Ovary (tissue), 3 donors: ENCODE measurements at regions not wholly inside any gene's neighbourhood (a gene's known extent, or its start where the extent isn't known, plus 50 kb on each side); places are given as distances from the start of the nearest gene placed in this dataset.

ENCODE experiments used
- CTCF ChIP-seq, 3 donors: fragments of 450-650 bp in 2 of 3; fragments of 200-600 bp in 1 of 3; IDR thresholded peaks; one replicate each; pipeline versions ENCODE4 v1.5.1 to v1.8.0; 2016 to 2022; ENCODE audit warnings: antibody characterized with exemption in 3 of 3, mild to moderate bottlenecking in 1 of 3
- EP300 ChIP-seq: sonication (generic); formaldehyde crosslinking; IDR thresholded peaks from one replicate; pipeline ENCODE4 v1.6.1; 2017; ENCODE audit warnings: antibody characterized with exemption
- POLR2A ChIP-seq: fragments of 450-650 bp; IDR thresholded peaks from one replicate; pipeline ENCODE4 v1.6.1; 2017; ENCODE audit warnings: antibody characterized with exemption, mild to moderate bottlenecking, moderate library complexity
- donor health status: DM: no; HTN: no; CAD: no.

GRCh38 chr21:32917362-32918135 lies 108.2 kb upstream of the OLIG2 start:
- no peak for TF ChIP-seq CTCF (IDR thresholded peaks at IDR 0.05)
- TF ChIP-seq POLR2A = no peak
- no peak for TF ChIP-seq EP300
